ENCODE measurements at regions not wholly inside any gene's neighbourhood (a gene's known extent, or its start where the extent isn't known, plus 50 kb on each side); places are given as distances from the start of the nearest gene placed in this dataset.

DNA sequence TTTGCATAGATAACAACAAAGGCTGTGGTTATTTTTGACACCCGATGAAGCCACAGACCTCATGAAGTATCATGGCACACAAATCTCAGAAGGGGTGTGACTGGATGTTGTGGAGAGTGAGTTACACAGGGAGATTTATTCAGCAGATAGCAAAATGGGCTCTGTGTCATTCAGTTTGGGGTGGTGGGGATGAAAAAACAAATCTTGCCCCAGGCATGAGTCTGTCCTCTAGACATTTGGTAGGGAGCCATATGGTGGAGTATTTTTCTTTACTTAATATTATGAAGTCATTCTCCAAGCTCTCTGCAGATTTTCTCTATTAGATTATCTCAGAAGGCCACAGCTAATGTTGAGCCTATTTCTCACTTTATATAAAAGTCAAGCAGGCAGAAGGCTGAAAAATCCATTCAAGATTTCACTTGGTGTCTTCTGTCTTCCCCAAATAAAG lies 277.1 kb upstream of the TENM3 start:
- Histone ChIP-seq H3K9me3 (replicated peaks; ENCODE audit: control insufficient read depth, low read depth, low read length) (no peaks in the 10 kb centered on the region), H3K36me3 (ENCODE audit: control insufficient read depth, insufficient read depth, low read length) (no peaks in the 10 kb centered on the region), H3K4me1 (ENCODE audit: control insufficient read depth, insufficient read depth, low read length) (peaks cover 5% of the 10 kb centered on the region), H3K4me3 (ENCODE audit: low read length) (no peak overlapping the region), H3K27me3 (ENCODE audit: control insufficient read depth, insufficient read depth, low read length) (no peaks in the 10 kb centered on the region), H3K27ac (ENCODE audit: low read length) (no peak overlapping the region)
- no CpG with 5 or more reads among the region's 1 CpG for whole genome bisulfite sequencing (ENCODE audit: insufficient coverage)
- peak; percentile 55 for DNase-seq

DNA sequence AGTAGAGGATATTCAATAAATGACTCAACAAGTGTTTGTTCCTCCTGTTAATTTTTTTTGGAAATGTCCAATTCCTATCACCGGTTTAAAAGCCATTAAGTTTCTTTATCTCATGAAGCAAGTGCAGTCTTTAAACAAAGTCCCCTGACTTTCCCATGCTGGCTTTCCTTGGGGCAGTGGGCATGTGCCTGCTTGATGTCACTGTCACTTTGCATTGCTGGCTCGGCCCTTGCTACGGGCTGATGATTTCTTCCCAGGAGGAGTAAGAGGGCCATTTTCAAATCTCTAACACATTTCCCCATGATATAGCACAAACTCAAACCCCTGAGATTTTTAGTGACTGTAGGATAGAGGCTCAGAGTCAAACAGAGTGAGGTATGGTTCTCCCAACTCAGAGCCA lies 275.8 kb upstream of the TENM3 start:
- H3K4me3 ChIP-seq (ENCODE audit: low read length): no peak overlapping the region
- H3K36me3 ChIP-seq (ENCODE audit: control insufficient read depth, insufficient read depth, low read length): no peaks in the 10 kb centered on the region
- 83% methylated on average over 2 of the region's 3 CpGs for WGBS (ENCODE audit: insufficient coverage)
- DNase-seq: no peak
- peaks cover 2% of the 10 kb centered on the region for H3K4me1 ChIP-seq (ENCODE audit: control insufficient read depth, insufficient read depth, low read length)
- no peak overlapping the region for H3K27ac ChIP-seq (ENCODE audit: low read length)
- no peaks in the 10 kb centered on the region for H3K9me3 ChIP-seq (replicated peaks; ENCODE audit: control insufficient read depth, low read depth, low read length)
- H3K27me3 ChIP-seq (ENCODE audit: control insufficient read depth, insufficient read depth, low read length): no peaks in the 10 kb centered on the region

DNA sequence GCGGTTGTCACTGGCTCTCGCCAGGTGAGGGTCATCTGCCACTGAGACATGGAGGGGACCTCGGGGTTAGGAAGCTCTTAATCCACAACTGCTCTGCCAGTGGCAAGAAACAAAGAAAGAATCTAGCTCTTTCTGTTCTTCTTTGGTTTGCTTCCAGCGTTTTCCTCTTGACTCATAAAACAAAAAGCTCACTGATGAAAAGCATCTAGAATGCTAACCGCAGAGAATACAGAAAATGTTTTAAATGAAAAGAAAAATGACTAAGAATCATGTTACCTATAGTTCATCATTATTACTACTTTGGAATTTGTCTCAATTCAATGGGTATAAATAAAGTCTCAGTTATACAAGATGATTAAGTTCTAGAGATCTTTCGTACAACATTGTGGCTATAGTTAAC lies 274.8 kb upstream of the TENM3 start:
- no peak for DNase-seq
- no peaks in the 10 kb centered on the region for H3K36me3 ChIP-seq (ENCODE audit: control insufficient read depth, insufficient read depth, low read length)
- H3K4me1 ChIP-seq (ENCODE audit: control insufficient read depth, insufficient read depth, low read length): peaks cover 2% of the 10 kb centered on the region
- H3K4me3 ChIP-seq (ENCODE audit: low read length): no peak overlapping the region
- no peaks in the 10 kb centered on the region for H3K9me3 ChIP-seq (replicated peaks; ENCODE audit: control insufficient read depth, low read depth, low read length)
- no peaks in the 10 kb centered on the region for H3K27me3 ChIP-seq (ENCODE audit: control insufficient read depth, insufficient read depth, low read length)
- 85% methylated on average over 3 of the region's 6 CpGs for WGBS (ENCODE audit: insufficient coverage)
- no peak overlapping the region for H3K27ac ChIP-seq (ENCODE audit: low read length)

DNA sequence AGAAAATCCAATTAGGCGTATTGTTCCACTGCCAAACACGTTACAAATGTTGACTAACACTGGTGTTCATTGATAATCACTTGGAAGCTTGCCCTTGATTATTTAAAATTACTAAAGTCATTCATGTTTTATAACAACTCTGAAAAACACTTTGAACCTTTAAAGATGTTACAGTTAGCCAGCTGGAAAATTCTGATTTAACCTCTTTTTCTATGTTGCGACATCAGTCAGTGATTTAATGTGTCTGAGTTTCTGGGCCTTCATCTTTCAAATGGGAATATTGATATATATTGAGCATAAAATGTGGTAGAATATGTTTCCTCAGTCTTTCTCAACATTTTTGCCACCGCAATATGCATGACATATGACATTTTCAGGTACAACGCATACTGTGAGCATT lies 274.1 kb upstream of the TENM3 start:
- Histone ChIP-seq H3K4me3 (ENCODE audit: low read length) (no peak overlapping the region), H3K27ac (ENCODE audit: low read length) (no peak overlapping the region), H3K4me1 (ENCODE audit: control insufficient read depth, insufficient read depth, low read length) (peaks cover 2% of the 10 kb centered on the region), H3K27me3 (ENCODE audit: control insufficient read depth, insufficient read depth, low read length) (no peaks in the 10 kb centered on the region), H3K36me3 (ENCODE audit: control insufficient read depth, insufficient read depth, low read length) (no peaks in the 10 kb centered on the region), H3K9me3 (replicated peaks; ENCODE audit: control insufficient read depth, low read depth, low read length) (peaks cover 3% of the 10 kb centered on the region)
- no peak for DNase-seq
- WGBS (ENCODE audit: insufficient coverage): no CpG with 5 or more reads among the region's 5 CpGs

DNA sequence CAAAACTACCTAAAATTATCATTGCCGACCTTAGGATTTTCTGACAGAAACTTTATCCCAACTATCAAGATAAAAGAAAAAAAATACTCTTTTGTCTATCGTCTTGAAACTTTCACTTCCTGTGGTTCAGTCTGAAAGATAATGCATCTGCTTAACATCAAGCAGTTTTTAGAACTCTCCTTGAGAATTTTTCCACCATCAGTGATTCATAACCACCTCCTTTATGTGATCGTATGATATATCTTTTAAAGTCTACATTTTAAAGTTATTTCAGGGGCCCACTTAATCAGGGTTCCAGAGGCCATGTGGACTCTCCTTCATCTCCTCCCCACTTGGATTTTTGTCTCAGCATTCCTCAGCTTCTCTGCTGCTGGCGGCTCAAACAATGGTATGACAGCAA lies 272.8 kb upstream of the TENM3 start:
- H3K4me3 ChIP-seq (ENCODE audit: low read length): no peak overlapping the region
- WGBS (ENCODE audit: insufficient coverage): no CpG with 5 or more reads among the region's 4 CpGs

DNA sequence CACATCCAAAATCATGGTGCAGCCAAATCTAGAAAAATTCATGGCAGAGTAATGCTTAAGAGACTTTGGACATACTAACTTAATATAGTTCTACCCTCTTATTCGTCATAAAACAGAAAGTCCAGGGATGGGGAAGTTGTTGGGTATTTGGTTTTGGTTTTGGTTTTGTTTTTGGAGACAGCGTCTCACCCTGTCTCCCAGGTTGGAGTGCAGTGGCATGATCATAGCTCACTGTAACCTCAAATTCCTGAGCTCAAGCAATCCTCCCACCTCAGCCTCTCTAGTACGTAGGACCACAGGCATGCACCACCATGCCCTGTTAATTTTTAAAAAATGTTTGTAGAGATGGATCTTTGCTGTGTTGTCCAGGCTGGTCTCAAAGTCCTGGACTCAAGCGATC lies 271.8 kb upstream of the TENM3 start:
- WGBS (ENCODE audit: insufficient coverage): no CpG with 5 or more reads among the region's 4 CpGs
- Histone ChIP-seq H3K4me1 (ENCODE audit: control insufficient read depth, insufficient read depth, low read length) (no peaks in the 10 kb centered on the region), H3K9me3 (replicated peaks; ENCODE audit: control insufficient read depth, low read depth, low read length) (peaks cover 3% of the 10 kb centered on the region), H3K4me3 (ENCODE audit: low read length) (no peak overlapping the region), H3K27me3 (ENCODE audit: control insufficient read depth, insufficient read depth, low read length) (no peaks in the 10 kb centered on the region), H3K36me3 (ENCODE audit: control insufficient read depth, insufficient read depth, low read length) (no peaks in the 10 kb centered on the region), H3K27ac (ENCODE audit: low read length) (no peak overlapping the region)
- DNase-seq: no peak

More for the DNA sequence above, 272.8 kb upstream of the TENM3 start:
- H3K9me3 ChIP-seq (replicated peaks; ENCODE audit: control insufficient read depth, low read depth, low read length): peaks cover 3% of the 10 kb centered on the region
- H3K27ac ChIP-seq (ENCODE audit: low read length): no peak overlapping the region
- no peaks in the 10 kb centered on the region for H3K36me3 ChIP-seq (ENCODE audit: control insufficient read depth, insufficient read depth, low read length)
- H3K27me3 ChIP-seq (ENCODE audit: control insufficient read depth, insufficient read depth, low read length): no peaks in the 10 kb centered on the region
- peaks cover 2% of the 10 kb centered on the region for H3K4me1 ChIP-seq (ENCODE audit: control insufficient read depth, insufficient read depth, low read length)
- no peak for DNase-seq

DNA sequence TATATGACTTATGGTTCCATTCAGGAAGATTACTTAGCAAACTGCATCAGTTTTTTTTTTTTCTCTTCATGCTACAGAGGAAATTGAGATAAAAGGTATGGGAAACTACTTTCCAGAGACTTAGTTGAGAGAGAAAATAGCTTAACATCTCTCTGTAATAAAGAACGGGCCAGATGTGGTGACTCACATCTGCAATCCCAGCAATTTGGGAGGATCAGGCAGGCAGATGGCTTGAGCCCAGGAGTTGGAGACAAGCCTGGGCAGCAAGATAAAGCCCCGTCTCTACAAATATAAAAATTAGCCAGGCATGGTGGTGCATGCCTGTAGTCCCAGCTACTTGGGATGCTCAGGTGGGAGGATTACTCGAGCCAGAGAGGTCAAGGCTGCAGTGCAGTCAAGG lies 271.2 kb upstream of the TENM3 start:
- no peaks in the 10 kb centered on the region for H3K36me3 ChIP-seq (ENCODE audit: control insufficient read depth, insufficient read depth, low read length)
- no peaks in the 10 kb centered on the region for H3K4me1 ChIP-seq (ENCODE audit: control insufficient read depth, insufficient read depth, low read length)
- peak; percentile 46 for DNase-seq
- H3K4me3 ChIP-seq (ENCODE audit: low read length): no peak overlapping the region
- WGBS (ENCODE audit: insufficient coverage): no CpG with 5 or more reads among the region's 3 CpGs
- no peak overlapping the region for H3K27ac ChIP-seq (ENCODE audit: low read length)
- peaks cover 3% of the 10 kb centered on the region for H3K9me3 ChIP-seq (replicated peaks; ENCODE audit: control insufficient read depth, low read depth, low read length)
- H3K27me3 ChIP-seq (ENCODE audit: control insufficient read depth, insufficient read depth, low read length): no peaks in the 10 kb centered on the region

DNA sequence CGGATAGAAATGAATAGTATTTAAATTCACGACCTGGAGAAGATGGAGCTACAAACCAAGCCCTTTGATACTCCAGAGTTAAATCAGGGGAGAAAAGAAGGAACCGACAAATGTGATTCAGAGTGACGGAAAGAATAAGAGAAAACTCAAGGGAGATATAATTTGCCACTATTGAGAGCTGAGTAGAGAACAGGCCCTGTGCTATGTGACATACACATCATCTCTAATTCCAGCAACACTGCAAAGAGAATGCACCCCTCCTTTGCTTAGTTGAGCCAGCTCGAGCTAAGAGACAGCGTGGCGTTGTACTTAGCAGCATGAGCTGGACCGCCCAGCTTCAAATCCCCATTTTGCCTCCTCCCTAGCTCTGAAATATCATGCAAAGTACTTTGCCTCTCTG lies 266.4 kb upstream of the TENM3 start:
- peaks cover 3% of the 10 kb centered on the region for H3K9me3 ChIP-seq (replicated peaks; ENCODE audit: control insufficient read depth, low read depth, low read length)
- no peak overlapping the region for H3K4me3 ChIP-seq (ENCODE audit: low read length)
- no peaks in the 10 kb centered on the region for H3K4me1 ChIP-seq (ENCODE audit: control insufficient read depth, insufficient read depth, low read length)
- H3K36me3 ChIP-seq (ENCODE audit: control insufficient read depth, insufficient read depth, low read length): no peaks in the 10 kb centered on the region
- no peaks in the 10 kb centered on the region for H3K27me3 ChIP-seq (ENCODE audit: control insufficient read depth, insufficient read depth, low read length)
- H3K27ac ChIP-seq (ENCODE audit: low read length): no peak overlapping the region
- DNase-seq: no peak
- 73% methylated on average over 8 of the region's 8 CpGs for WGBS (ENCODE audit: insufficient coverage)

DNA sequence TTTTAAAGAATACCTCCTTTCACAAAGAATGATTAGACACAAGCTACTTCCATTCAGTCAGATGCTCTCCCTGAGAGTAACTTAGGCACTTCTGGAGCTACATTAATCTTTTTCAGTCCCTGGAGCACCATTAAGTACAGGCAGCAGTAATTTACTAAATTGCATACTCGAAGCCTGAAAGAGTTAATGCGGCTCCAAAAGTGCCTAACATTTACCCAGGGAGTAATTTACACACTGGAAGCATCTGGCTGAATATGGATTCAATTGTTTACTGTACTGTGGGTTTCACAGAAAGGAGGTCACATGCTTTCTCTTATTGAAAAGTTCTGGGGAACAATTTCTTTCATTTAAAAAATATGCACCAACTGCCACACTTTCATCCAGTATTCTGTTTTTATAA lies 260.8 kb upstream of the TENM3 start:
- H3K9me3 ChIP-seq (replicated peaks; ENCODE audit: control insufficient read depth, low read depth, low read length): no peaks in the 10 kb centered on the region
- no peak overlapping the region for H3K27ac ChIP-seq (ENCODE audit: low read length)
- H3K27me3 ChIP-seq (ENCODE audit: control insufficient read depth, insufficient read depth, low read length): no peaks in the 10 kb centered on the region
- no peaks in the 10 kb centered on the region for H3K36me3 ChIP-seq (ENCODE audit: control insufficient read depth, insufficient read depth, low read length)
- peak; percentile 64 for DNase-seq
- no peaks in the 10 kb centered on the region for H3K4me1 ChIP-seq (ENCODE audit: control insufficient read depth, insufficient read depth, low read length)
- WGBS (ENCODE audit: insufficient coverage): no CpG with 5 or more reads among the region's 2 CpGs
- H3K4me3 ChIP-seq (ENCODE audit: low read length): no peak overlapping the region

DNA sequence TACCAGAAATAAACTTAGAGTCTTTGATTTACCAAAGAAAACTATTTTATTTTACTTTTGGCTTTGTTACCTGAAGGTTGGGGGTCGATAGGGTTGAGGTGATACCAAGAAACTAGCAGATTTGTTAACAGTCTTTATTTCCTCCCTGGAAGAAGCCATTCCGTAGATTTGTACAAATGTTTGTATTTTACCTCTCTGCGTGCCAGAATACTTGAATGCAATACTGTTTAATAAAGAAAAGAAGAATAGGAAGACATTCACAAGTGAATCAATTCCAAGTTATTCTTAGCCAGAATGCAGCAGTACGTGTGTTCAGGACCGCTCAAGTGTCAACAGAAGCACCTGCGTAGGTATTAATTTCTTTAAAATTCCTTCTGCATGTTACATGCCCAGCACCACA lies 260.3 kb upstream of the TENM3 start:
- H3K4me3 ChIP-seq (ENCODE audit: low read length): no peak overlapping the region
- H3K36me3 ChIP-seq (ENCODE audit: control insufficient read depth, insufficient read depth, low read length): no peaks in the 10 kb centered on the region
- H3K4me1 ChIP-seq (ENCODE audit: control insufficient read depth, insufficient read depth, low read length): no peaks in the 10 kb centered on the region
- DNase-seq: peak; percentile 61
- no CpG with 5 or more reads among the region's 6 CpGs for WGBS (ENCODE audit: insufficient coverage)
- H3K27ac ChIP-seq (ENCODE audit: low read length): no peak overlapping the region
- H3K9me3 ChIP-seq (replicated peaks; ENCODE audit: control insufficient read depth, low read depth, low read length): no peaks in the 10 kb centered on the region
- no peaks in the 10 kb centered on the region for H3K27me3 ChIP-seq (ENCODE audit: control insufficient read depth, insufficient read depth, low read length)

DNA sequence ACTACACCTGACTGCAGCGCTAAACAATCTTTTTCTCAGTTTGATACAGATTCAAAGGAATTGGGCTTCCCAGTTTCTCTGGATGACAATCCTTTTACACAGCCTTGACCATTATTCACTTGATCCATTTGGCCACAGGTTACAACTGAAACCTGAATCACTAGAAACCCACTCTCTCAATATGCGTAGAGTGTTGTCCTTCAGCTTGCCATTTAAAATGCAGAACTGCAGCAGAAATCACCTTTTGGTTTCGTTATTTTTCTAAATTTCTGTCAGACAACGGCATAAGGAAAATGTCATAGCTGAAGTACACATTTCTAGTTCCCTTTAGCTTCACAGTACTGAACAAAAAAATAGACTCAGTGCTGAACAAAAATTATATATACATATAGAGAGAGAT lies 255.8 kb upstream of the TENM3 start:
- 86% methylated on average over 1 of the region's 4 CpGs for WGBS (ENCODE audit: insufficient coverage)
- DNase-seq: no peak
- no peaks in the 10 kb centered on the region for H3K36me3 ChIP-seq (ENCODE audit: control insufficient read depth, insufficient read depth, low read length)
- H3K4me1 ChIP-seq (ENCODE audit: control insufficient read depth, insufficient read depth, low read length): no peaks in the 10 kb centered on the region
- no peaks in the 10 kb centered on the region for H3K27me3 ChIP-seq (ENCODE audit: control insufficient read depth, insufficient read depth, low read length)
- H3K27ac ChIP-seq (ENCODE audit: low read length): no peak overlapping the region
- no peaks in the 10 kb centered on the region for H3K9me3 ChIP-seq (replicated peaks; ENCODE audit: control insufficient read depth, low read depth, low read length)
- H3K4me3 ChIP-seq (ENCODE audit: low read length): no peak overlapping the region

Measured in muscle of leg (tissue), 3 donors.